Natural killer cell (primary cell): ENCODE measurements at regions not wholly inside any gene's neighbourhood (a gene's known extent, or its start where the extent isn't known, plus 50 kb on each side); places are given as distances from the start of the nearest gene placed in this dataset.

Experiments used
- ATAC-seq, 3 donors: fragments of 150-1000 bp in 2 of 3; fragments of 200-7000 bp in 1 of 3; cut with Tn5 transposase; 1 replicate in 1 of 3; 2 replicates in 2 of 3; pipeline ENCODE4 v1.10.0; 2021; ENCODE audit warnings: mild to moderate bottlenecking in 2 of 3, moderate library complexity in 2 of 3
- DNase-seq, 2 donors: peaks; one replicate each; pipeline versions ENCODE4 v3.0.0 to v3.0.0-alpha.2; 2013 to 2021; ENCODE audit warnings: mixed read lengths in 1 of 2
- H3K27ac ChIP-seq: one replicate; pipeline ENCODE4 v1.5.1; 2013; ENCODE audit warnings: mild to moderate bottlenecking, low read length
- H3K27me3 ChIP-seq: one replicate; pipeline ENCODE4 v1.6.1; 2013; ENCODE audit warnings: low read length; ENCODE audit not compliant: control insufficient read depth, insufficient read depth
- H3K36me3 ChIP-seq: one replicate; pipeline ENCODE4 v1.6.1; 2013; ENCODE audit warnings: low read length; ENCODE audit not compliant: control insufficient read depth, insufficient read depth
- H3K4me1 ChIP-seq: one replicate; pipeline ENCODE4 v1.6.1; 2013; ENCODE audit warnings: low read length; ENCODE audit not compliant: control insufficient read depth, insufficient read depth
- H3K4me3 ChIP-seq: one replicate; pipeline ENCODE4 v1.5.1; 2013; ENCODE audit warnings: low read length
- H3K9me3 ChIP-seq: one replicate; pipeline ENCODE4 v1.6.1; 2013; ENCODE audit warnings: low read length; ENCODE audit not compliant: control insufficient read depth, insufficient read depth
- H3K27ac Mint-ChIP-seq, 2 donors: one replicate each; pipeline ENCODE4 v1.8.0; 2022; ENCODE audit warnings: mild to moderate bottlenecking in 2 of 2, mixed read lengths in 2 of 2, moderate library complexity in 1 of 2
- H3K27me3 Mint-ChIP-seq, 2 donors: one replicate each; pipeline ENCODE4 v1.8.0; 2022; ENCODE audit warnings: low read depth in 2 of 2, mixed read lengths in 2 of 2
- H3K36me3 Mint-ChIP-seq: one replicate; pipeline ENCODE4 v1.8.0; 2022; ENCODE audit warnings: mixed read lengths
- H3K4me1 Mint-ChIP-seq, 2 donors: one replicate each; pipeline ENCODE4 v1.8.0; 2022; ENCODE audit warnings: mixed read lengths in 2 of 2
- H3K4me3 Mint-ChIP-seq: one replicate; pipeline ENCODE4 v1.8.0; 2022; ENCODE audit warnings: mild to moderate bottlenecking, moderate library complexity, mixed read lengths
- H3K9me3 Mint-ChIP-seq, 2 donors: one replicate each; pipeline ENCODE4 v1.8.0; 2022; ENCODE audit warnings: mixed read lengths in 2 of 2
- WGBS: methylation state at CpG from one replicate; pipeline ENCODE4 v1.1.7; 2013; ENCODE audit warnings: missing lambda C conversion rate; ENCODE audit not compliant: insufficient coverage; 5-methylcytosine and 5-hydroxymethylcytosine counted together
- intact Hi-C: fragments of 100-400 bp; cut with micrococcal nuclease; formaldehyde crosslinking; loops from one replicate; pipeline ENCODE4 v1.14.2; 2022
- TF ChIP-seq, protein P1 (sequence below): fragments of 200-600 bp; IDR thresholded peaks from one replicate; pipeline ENCODE4 v1.8.0; 2022; ENCODE audit warnings: antibody characterized with exemption

DNA sequence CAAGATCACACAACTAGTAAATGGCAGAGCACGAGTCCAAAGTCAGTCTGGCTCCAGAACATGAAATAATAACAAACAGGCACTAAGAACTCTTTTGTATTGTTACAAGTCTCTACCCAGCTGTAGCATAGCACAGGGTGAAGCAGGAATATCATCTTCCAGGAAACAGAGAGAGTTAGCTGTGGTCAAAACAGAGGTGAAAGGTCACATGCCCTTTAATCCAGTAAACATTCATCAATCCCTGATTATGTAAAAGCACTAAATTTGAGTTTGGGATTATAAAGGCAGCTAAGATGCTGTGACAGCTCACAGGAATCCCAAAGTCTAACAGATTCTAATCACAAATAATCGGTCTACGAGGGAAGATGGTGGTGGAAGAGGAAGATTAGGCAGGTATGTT is 133.0 kb upstream of the ASTN2 start:
- Mint-ChIP-seq H3K4me3 (peak overlapping the region; percentile 46), H3K27me3 (no peaks in the 10 kb centered on the region), H3K27ac (peak overlapping the region in 1 of 2 donors; percentile 72), H3K36me3 (no peaks in the 10 kb centered on the region), H3K9me3 (peaks cover 0 to 6% of the 10 kb centered on the region in 2 donors), H3K4me1 (peaks cover 11 to 13% of the 10 kb centered on the region in 2 donors)
- ATAC-seq (no peak), DNase-seq (no peak)
- Histone ChIP-seq H3K4me1 (no peaks in the 10 kb centered on the region), H3K4me3 (no peak overlapping the region), H3K27ac (no peak overlapping the region), H3K36me3 (no peaks in the 10 kb centered on the region), H3K9me3 (no peaks in the 10 kb centered on the region), H3K27me3 (no peaks in the 10 kb centered on the region)
- intact Hi-C loops: no loop called here
- WGBS: 71% methylated on average over 1 of the region's 3 CpGs
- TF ChIP-seq, protein P1, sequence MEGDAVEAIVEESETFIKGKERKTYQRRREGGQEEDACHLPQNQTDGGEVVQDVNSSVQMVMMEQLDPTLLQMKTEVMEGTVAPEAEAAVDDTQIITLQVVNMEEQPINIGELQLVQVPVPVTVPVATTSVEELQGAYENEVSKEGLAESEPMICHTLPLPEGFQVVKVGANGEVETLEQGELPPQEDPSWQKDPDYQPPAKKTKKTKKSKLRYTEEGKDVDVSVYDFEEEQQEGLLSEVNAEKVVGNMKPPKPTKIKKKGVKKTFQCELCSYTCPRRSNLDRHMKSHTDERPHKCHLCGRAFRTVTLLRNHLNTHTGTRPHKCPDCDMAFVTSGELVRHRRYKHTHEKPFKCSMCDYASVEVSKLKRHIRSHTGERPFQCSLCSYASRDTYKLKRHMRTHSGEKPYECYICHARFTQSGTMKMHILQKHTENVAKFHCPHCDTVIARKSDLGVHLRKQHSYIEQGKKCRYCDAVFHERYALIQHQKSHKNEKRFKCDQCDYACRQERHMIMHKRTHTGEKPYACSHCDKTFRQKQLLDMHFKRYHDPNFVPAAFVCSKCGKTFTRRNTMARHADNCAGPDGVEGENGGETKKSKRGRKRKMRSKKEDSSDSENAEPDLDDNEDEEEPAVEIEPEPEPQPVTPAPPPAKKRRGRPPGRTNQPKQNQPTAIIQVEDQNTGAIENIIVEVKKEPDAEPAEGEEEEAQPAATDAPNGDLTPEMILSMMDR: no peak

DNA sequence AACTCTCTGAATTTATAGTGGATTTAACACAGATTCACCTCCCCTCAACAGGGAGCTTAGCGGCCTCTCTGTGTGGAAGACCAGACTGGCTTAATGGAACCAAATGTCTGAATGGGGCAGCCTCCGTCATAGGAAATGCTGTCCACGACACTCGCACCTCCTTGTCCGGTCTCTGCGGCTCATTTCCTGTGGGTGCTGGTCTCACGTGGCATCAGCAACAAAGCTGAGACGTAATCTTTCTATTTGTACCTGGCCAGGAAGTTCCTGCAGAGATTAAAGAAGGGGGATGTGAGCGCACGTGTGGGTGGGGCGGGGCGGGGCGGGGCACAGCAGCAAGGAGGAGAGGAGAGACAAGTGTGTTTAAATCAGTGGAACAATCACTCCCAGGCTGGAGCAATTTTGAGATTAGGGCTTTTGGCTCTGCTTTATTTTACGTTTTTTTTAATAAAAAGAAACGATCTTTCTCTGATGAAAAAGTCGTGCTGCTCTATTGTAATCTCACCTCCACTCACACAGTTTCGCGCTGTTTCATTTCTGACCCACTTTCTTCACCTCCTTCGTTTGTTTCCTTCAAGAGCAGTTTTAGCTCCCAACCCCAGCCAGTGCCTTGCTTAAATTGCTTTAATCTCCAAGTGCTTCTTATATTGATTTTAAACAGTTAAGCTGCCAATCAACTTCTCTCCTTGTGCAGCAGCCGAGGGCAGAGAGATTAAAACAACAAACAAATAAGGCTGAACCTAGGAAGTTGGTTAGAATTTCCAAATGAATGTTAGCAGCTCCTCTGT is 132.2 kb upstream of the ASTN2 start:
- no peak overlapping the region for H3K4me3 ChIP-seq
- H3K27me3 ChIP-seq: no peaks in the 10 kb centered on the region
- Mint-ChIP-seq H3K36me3 (no peaks in the 10 kb centered on the region), H3K4me1 (peaks cover 11 to 13% of the 10 kb centered on the region in 2 donors), H3K9me3 (peaks cover 0 to 6% of the 10 kb centered on the region in 2 donors), H3K27ac (peak overlapping the region in 1 of 2 donors; percentile 72), H3K4me3 (peak overlapping the region; percentile 61), H3K27me3 (no peaks in the 10 kb centered on the region)
- ATAC-seq (peak; percentile 52 to 94 (median 58)), DNase-seq (peak in 1 of 2 donors; percentile 26)
- no peak overlapping the region for H3K27ac ChIP-seq
- TF ChIP-seq, protein P1: no peak
- intact Hi-C loops: no loop called here
- 30% methylated on average over 20 of the region's 20 CpGs for WGBS
- no peaks in the 10 kb centered on the region for H3K4me1 ChIP-seq
- H3K9me3 ChIP-seq: no peaks in the 10 kb centered on the region
- no peaks in the 10 kb centered on the region for H3K36me3 ChIP-seq

DNA sequence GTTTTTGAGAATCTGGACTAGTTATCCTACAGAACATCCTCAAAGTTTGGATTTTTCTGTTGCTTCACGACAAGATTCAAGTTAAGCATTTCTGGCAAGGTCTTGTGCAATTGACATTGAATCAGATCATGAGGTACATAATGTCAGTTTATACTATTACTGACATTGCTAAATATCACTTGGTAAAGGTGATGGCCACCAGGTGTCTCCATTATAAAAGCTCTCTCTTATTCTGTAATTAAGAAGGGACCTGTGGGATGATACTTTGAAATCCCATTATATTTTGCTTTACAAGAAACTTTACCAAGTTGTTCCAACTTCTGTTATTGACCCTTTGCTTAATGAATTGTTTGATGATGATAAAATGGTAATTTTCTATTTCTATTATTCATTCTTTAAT is 131.0 kb upstream of the ASTN2 start:
- Histone ChIP-seq H3K27me3 (no peaks in the 10 kb centered on the region), H3K4me3 (no peak overlapping the region), H3K36me3 (no peaks in the 10 kb centered on the region), H3K4me1 (no peaks in the 10 kb centered on the region), H3K9me3 (no peaks in the 10 kb centered on the region), H3K27ac (no peak overlapping the region)
- H3K36me3 Mint-ChIP-seq: no peaks in the 10 kb centered on the region
- intact Hi-C loops: no loop called here
- TF ChIP-seq, protein P1: no peak
- no peak for DNase-seq
- peaks cover 0 to 6% of the 10 kb centered on the region in 2 donors for H3K9me3 Mint-ChIP-seq
- peak overlapping the region in 1 of 2 donors; percentile 50 for H3K27ac Mint-ChIP-seq
- ATAC-seq: no peak
- WGBS: 86% methylated on average over 1 of the region's 1 CpG
- peaks cover 0 to 2% of the 10 kb centered on the region in 2 donors for H3K27me3 Mint-ChIP-seq
- H3K4me3 Mint-ChIP-seq: no peak overlapping the region
- H3K4me1 Mint-ChIP-seq: peaks cover 11 to 13% of the 10 kb centered on the region in 2 donors
